ENCODE measurements at regions not wholly inside any gene's neighbourhood (a gene's known extent, or its start where the extent isn't known, plus 50 kb on each side); places are given as distances from the start of the nearest gene placed in this dataset.
A peak's percentile ranks its signal among the peaks of the same experiment; 100 is the strongest.

- DNase-seq, result no peak
- intact Hi-C loops (cut with DNase I), result no loop called here
- TF ChIP-seq POLR2A (IDR thresholded peaks at IDR 0.05), result no peak
- TF ChIP-seq, protein P1, sequence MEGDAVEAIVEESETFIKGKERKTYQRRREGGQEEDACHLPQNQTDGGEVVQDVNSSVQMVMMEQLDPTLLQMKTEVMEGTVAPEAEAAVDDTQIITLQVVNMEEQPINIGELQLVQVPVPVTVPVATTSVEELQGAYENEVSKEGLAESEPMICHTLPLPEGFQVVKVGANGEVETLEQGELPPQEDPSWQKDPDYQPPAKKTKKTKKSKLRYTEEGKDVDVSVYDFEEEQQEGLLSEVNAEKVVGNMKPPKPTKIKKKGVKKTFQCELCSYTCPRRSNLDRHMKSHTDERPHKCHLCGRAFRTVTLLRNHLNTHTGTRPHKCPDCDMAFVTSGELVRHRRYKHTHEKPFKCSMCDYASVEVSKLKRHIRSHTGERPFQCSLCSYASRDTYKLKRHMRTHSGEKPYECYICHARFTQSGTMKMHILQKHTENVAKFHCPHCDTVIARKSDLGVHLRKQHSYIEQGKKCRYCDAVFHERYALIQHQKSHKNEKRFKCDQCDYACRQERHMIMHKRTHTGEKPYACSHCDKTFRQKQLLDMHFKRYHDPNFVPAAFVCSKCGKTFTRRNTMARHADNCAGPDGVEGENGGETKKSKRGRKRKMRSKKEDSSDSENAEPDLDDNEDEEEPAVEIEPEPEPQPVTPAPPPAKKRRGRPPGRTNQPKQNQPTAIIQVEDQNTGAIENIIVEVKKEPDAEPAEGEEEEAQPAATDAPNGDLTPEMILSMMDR (IDR thresholded peaks at IDR 0.05), result no peak
These were observed 149.0 kb upstream of the TMEM106B start for GRCh38 chr7:12062062-12062461.

DNA sequence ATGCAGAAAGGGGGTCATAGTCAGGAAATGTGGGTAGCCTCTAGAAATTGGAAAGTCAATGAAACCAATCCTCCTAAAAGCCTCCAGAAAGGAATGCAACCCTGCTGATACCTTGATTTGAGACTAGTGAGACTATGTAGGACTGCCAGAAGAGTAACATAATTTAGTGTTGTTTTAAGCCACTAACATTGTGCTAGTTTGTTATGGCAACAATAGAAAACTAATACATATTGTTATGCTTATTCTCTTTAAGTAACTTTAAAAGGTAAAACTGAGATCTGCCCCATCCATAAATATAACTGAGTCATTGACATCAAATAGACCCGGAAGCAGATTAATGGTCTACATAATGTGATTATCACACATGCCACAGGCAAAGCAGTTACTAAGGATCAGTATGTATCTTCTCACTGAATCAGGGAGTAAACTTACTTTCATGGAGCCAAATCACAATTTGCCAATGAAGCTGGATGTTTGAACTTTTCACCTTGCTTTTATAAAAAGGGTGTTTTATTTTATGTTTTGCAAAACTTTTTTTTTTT lies 146.4 kb upstream of the TMEM106B start:
- TF ChIP-seq POLR2A (IDR thresholded peaks at IDR 0.05), result no peak
- TF ChIP-seq, protein P1 (IDR thresholded peaks at IDR 0.05), result no peak
- H3K9me3 ChIP-seq (replicated peaks in 1 of 3), result no peaks in the 10 kb centered on the region
- no peaks in the 10 kb centered on the region for H3K36me3 ChIP-seq (replicated peaks in 1 of 2)
- no peak overlapping the region for H3K27ac ChIP-seq
- intact Hi-C loops (cut with DNase I), result loop anchor here in 1 of 2 donors (5.0 kb wide), 1 partner anchor 263 kb away; no protein-coding TSS in a partner anchor
- no peak for DNase-seq
- no peaks in the 10 kb centered on the region for H3K4me1 ChIP-seq (replicated peaks in 1 of 2)
- no peak overlapping the region for H3K4me3 ChIP-seq
- H3K27me3 ChIP-seq, result no peaks in the 10 kb centered on the region
- WGBS, 4 donors, result 47 to 67% (median 55%) methylated on average over 1 of the region's 1 CpG

More at GRCh38 chr7:12062062-12062461, 149.0 kb upstream of the TMEM106B start:
- no peaks in the 10 kb centered on the region for H3K4me1 ChIP-seq (replicated peaks in 1 of 2)
- no peak overlapping the region for H3K4me3 ChIP-seq
- H3K27me3 ChIP-seq, result no peaks in the 10 kb centered on the region
- no peaks in the 10 kb centered on the region for H3K9me3 ChIP-seq (replicated peaks in 1 of 3)
- no peak overlapping the region for H3K27ac ChIP-seq
- H3K36me3 ChIP-seq (replicated peaks in 1 of 2), result no peaks in the 10 kb centered on the region

DNA sequence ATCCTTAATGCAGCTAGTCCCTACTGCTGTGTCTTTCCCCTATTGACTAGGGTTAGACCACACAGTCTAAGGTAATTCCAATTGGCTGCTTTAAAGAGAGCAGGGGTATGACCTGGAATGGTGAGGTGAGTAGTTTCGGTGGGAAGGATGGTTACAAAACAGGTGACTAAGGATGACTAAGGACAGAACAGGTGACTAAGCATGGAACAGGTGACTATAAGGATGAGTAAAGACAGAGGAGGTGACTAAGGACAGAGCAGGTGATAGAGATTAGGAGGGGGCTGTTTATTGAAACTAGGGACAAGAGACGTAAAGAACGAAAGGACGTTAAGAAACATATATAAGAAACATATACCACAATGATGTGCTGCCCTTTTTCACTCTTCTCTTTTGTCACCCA lies 145.1 kb upstream of the TMEM106B start:
- 77 to 87% (median 80%) methylated on average over 4 of the region's 4 CpGs for WGBS, 4 donors
- no peaks in the 10 kb centered on the region for H3K27me3 ChIP-seq
- intact Hi-C loops (cut with DNase I), result loop anchor here (2.0 to 5.0 kb wide), 2 partner anchors 257 to 261 kb away; no protein-coding TSS in a partner anchor
- H3K36me3 ChIP-seq (replicated peaks in 1 of 2), result no peaks in the 10 kb centered on the region
- no peak for DNase-seq
- H3K9me3 ChIP-seq (replicated peaks in 1 of 3), result no peaks in the 10 kb centered on the region
- TF ChIP-seq, protein P1 (IDR thresholded peaks at IDR 0.05), result no peak
- TF ChIP-seq POLR2A (IDR thresholded peaks at IDR 0.05), result no peak
- no peaks in the 10 kb centered on the region for H3K4me1 ChIP-seq (replicated peaks in 1 of 2)
- no peak overlapping the region for H3K27ac ChIP-seq
- no peak overlapping the region for H3K4me3 ChIP-seq

- 52 to 65% (median 60%) methylated on average over 2 of the region's 2 CpGs for WGBS, 4 donors
- no peaks in the 10 kb centered on the region for H3K9me3 ChIP-seq (replicated peaks in 1 of 3)
- intact Hi-C loops (cut with DNase I), result loop anchor here (2.0 to 5.0 kb wide), 2 partner anchors 256 to 261 kb away; no protein-coding TSS in a partner anchor
These were observed 144.6 kb upstream of the TMEM106B start for GRCh38 chr7:12066521-12066920.

More at GRCh38 chr7:12066521-12066920, 144.6 kb upstream of the TMEM106B start:
- TF ChIP-seq POLR2A (IDR thresholded peaks at IDR 0.05), result no peak
- TF ChIP-seq, protein P1 (IDR thresholded peaks at IDR 0.05), result no peak
- DNase-seq, result no peak
- Histone ChIP-seq H3K27ac (peak overlapping the region in 1 of 5 donors; percentile 29), H3K36me3 (replicated peaks in 1 of 2) (no peaks in the 10 kb centered on the region), H3K27me3 (no peaks in the 10 kb centered on the region), H3K4me1 (replicated peaks in 1 of 2) (no peaks in the 10 kb centered on the region), H3K4me3 (no peak overlapping the region)

Measured in adrenal gland (tissue), 9 donors.